PC-9 (cell line): ENCODE measurements at regions not wholly inside any gene's neighbourhood (a gene's known extent, or its start where the extent isn't known, plus 50 kb on each side); places are given as distances from the start of the nearest gene placed in this dataset.

Experiments used
- CTCF ChIP-seq: fragments of 200-600 bp; sonication (generic); conservative IDR thresholded peaks from 2 replicates; pipeline ENCODE4 v1.6.1; 2017; ENCODE audit warnings: mixed run types, antibody characterized with exemption, mild to moderate bottlenecking, moderate library complexity
- EZH2 ChIP-seq: fragments of 200-600 bp; sonication (generic); IDR thresholded peaks from 2 replicates; pipeline ENCODE4 v1.8.0; 2017; ENCODE audit warnings: antibody characterized with exemption, low read depth

- TF ChIP-seq CTCF = no peak
- no peak for TF ChIP-seq EZH2
Observed at GRCh38 chr3:22469995-22470394, 719.0 kb upstream of the ZNF385D start.
